Posterior vena cava (tissue), 2 donors: ENCODE measurements at regions not wholly inside any gene's neighbourhood (a gene's known extent, or its start where the extent isn't known, plus 50 kb on each side); places are given as distances from the start of the nearest gene placed in this dataset.

Experiments used
- DNase-seq: peaks from one replicate; pipeline ENCODE4 v3.0.0-alpha.2; 2020; ENCODE audit warnings: low spot score
- intact Hi-C, 2 donors: fragments of 100-400 bp; cut with DNase I; formaldehyde crosslinking; loops; one replicate each; pipeline versions ENCODE4 v1.14.1 to v1.14.2; 2022 to 2023
- donor health status: DM: yes; HTN: yes; CAD: no.
- donor health status: DM: yes; HTN: yes; CAD: no.

- DNase-seq: peak; percentile 93
- intact Hi-C loops: no loop called here
Measured at GRCh38 chr17:59513934-59514841, 51.2 kb upstream of the DHX40 start.
